ENCODE measurements at regions not wholly inside any gene's neighbourhood (a gene's known extent, or its start where the extent isn't known, plus 50 kb on each side); places are given as distances from the start of the nearest gene placed in this dataset.

- no peak for TF ChIP-seq CTCF (IDR thresholded peaks at IDR 0.05)
- TF ChIP-seq POLR2A (IDR thresholded peaks at IDR 0.05): no peak
- no peak for TF ChIP-seq EP300 (IDR thresholded peaks at IDR 0.05)
These were observed 109.8 kb upstream of the FREM2 start for GRCh38 chr13:38577048-38577447.
